GM23248 (cell line): ENCODE measurements at regions not wholly inside any gene's neighbourhood (a gene's known extent, or its start where the extent isn't known, plus 50 kb on each side); places are given as distances from the start of the nearest gene placed in this dataset.

ENCODE experiments used
- EZH2 ChIP-seq: fragments of 200-600 bp; sonication (generic); IDR thresholded peaks from 2 replicates; pipeline ENCODE4 v1.6.1; 2018; ENCODE audit warnings: antibody characterized with exemption, mild to moderate bottlenecking; ENCODE audit not compliant: insufficient read depth, poor library complexity, severe bottlenecking
- EZH2phosphoT487 ChIP-seq: fragments of 200-600 bp; sonication (generic); IDR thresholded peaks from 2 replicates; pipeline ENCODE4 v1.6.1; 2018; ENCODE audit warnings: antibody characterized with exemption, moderate library complexity, mild to moderate bottlenecking, low read depth; ENCODE audit not compliant: insufficient read depth

GRCh38 chr11:11742486-11742885 lies 99.3 kb upstream of the USP47 start:
- TF ChIP-seq EZH2phosphoT487 (no peak), EZH2 (no peak)
